Progenitor cell of endocrine pancreas (in vitro differentiated cells): ENCODE measurements at regions not wholly inside any gene's neighbourhood (a gene's known extent, or its start where the extent isn't known, plus 50 kb on each side); places are given as distances from the start of the nearest gene placed in this dataset.
A peak's percentile ranks its signal among the peaks of the same experiment; 100 is the strongest.

Experiments
- DNase-seq: peaks from one replicate; pipeline ENCODE4 v3.0.0; 2021; ENCODE audit warnings: low spot score; ENCODE audit not compliant: unreplicated experiment
- H3K27ac Mint-ChIP-seq: 2 replicates; pipeline ENCODE4 v1.8.0; 2021; ENCODE audit warnings: mild to moderate bottlenecking, moderate library complexity, mixed read lengths
- H3K27me3 Mint-ChIP-seq: 2 replicates; pipeline ENCODE4 v1.8.0; 2021; ENCODE audit warnings: mixed read lengths
- H3K36me3 Mint-ChIP-seq: 2 replicates; pipeline ENCODE4 v1.8.0; 2022; ENCODE audit warnings: mixed read lengths; ENCODE audit not compliant: insufficient read depth
- H3K4me1 Mint-ChIP-seq: 2 replicates; pipeline ENCODE4 v1.8.0; 2021; ENCODE audit warnings: low read depth, mixed read lengths
- H3K4me3 Mint-ChIP-seq: 2 replicates; pipeline ENCODE4 v1.8.0; 2021; ENCODE audit warnings: low read depth, mild to moderate bottlenecking, moderate library complexity, mixed read lengths
- H3K9me3 Mint-ChIP-seq: 2 replicates; pipeline ENCODE4 v1.8.0; 2021; ENCODE audit warnings: low read depth, mixed read lengths
- TF ChIP-seq, protein P1 (sequence below): fragments of 200-600 bp; sonication (generic); IDR thresholded peaks from one replicate; pipeline ENCODE4 v1.5.0; 2021; ENCODE audit warnings: antibody characterized with exemption, mild to moderate bottlenecking; ENCODE audit not compliant: unreplicated experiment

DNA sequence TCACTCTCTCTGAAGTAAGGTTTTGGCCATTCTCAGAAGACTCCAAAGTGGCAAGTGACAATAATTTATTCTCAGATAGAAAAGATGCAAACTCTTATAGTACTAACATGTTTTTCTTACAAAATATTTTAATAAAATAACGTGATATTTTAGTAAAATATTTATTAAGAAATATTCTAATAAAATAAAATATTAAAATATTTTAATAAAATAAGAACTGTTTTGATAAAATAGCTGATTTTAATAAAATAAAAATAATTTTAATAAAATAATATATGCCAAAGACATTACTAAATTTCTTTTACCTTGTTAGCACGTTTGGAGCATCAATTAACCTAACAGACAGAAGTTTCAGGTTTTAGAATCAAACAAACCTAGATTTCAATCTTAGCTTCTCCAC, 424.0 kb upstream of the NECTIN3 start:
- Mint-ChIP-seq H3K4me3 (no peak overlapping the region), H3K27me3 (no peaks in the 10 kb centered on the region)
- TF ChIP-seq, protein P1, sequence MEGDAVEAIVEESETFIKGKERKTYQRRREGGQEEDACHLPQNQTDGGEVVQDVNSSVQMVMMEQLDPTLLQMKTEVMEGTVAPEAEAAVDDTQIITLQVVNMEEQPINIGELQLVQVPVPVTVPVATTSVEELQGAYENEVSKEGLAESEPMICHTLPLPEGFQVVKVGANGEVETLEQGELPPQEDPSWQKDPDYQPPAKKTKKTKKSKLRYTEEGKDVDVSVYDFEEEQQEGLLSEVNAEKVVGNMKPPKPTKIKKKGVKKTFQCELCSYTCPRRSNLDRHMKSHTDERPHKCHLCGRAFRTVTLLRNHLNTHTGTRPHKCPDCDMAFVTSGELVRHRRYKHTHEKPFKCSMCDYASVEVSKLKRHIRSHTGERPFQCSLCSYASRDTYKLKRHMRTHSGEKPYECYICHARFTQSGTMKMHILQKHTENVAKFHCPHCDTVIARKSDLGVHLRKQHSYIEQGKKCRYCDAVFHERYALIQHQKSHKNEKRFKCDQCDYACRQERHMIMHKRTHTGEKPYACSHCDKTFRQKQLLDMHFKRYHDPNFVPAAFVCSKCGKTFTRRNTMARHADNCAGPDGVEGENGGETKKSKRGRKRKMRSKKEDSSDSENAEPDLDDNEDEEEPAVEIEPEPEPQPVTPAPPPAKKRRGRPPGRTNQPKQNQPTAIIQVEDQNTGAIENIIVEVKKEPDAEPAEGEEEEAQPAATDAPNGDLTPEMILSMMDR, result no peak

DNA sequence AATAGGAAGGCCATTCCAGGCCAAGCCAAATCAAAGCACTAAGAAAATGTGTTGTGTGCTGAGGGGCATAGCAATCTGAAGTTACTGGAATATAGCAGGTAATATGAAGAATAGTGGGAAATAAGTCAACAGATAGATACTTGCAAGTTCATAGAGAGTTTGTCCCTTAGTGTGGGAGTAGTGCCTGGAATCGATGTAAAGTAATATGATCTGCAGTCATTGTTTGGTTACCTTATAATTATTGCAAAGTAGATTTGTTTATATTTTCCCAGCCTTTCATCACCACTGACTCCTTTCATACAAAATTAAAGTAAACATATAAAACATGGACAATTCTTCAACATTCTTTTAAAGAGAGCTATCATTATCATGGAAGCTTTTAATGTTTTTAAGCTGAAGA, 420.9 kb upstream of the NECTIN3 start:
- Mint-ChIP-seq H3K4me3 (no peak overlapping the region), H3K27ac (no peak overlapping the region), H3K36me3 (no peaks in the 10 kb centered on the region), H3K27me3 (no peaks in the 10 kb centered on the region), H3K9me3 (peaks cover 3% of the 10 kb centered on the region), H3K4me1 (peaks cover 33% of the 10 kb centered on the region)
- DNase-seq, result no peak
- TF ChIP-seq, protein P1, result no peak

More for the DNA sequence above, 424.0 kb upstream of the NECTIN3 start:
- DNase-seq, result no peak
- H3K4me1 Mint-ChIP-seq, result peaks cover 14% of the 10 kb centered on the region
- H3K27ac Mint-ChIP-seq, result no peak overlapping the region
- H3K36me3 Mint-ChIP-seq, result peaks cover 4% of the 10 kb centered on the region
- peaks cover 18% of the 10 kb centered on the region for H3K9me3 Mint-ChIP-seq

DNA sequence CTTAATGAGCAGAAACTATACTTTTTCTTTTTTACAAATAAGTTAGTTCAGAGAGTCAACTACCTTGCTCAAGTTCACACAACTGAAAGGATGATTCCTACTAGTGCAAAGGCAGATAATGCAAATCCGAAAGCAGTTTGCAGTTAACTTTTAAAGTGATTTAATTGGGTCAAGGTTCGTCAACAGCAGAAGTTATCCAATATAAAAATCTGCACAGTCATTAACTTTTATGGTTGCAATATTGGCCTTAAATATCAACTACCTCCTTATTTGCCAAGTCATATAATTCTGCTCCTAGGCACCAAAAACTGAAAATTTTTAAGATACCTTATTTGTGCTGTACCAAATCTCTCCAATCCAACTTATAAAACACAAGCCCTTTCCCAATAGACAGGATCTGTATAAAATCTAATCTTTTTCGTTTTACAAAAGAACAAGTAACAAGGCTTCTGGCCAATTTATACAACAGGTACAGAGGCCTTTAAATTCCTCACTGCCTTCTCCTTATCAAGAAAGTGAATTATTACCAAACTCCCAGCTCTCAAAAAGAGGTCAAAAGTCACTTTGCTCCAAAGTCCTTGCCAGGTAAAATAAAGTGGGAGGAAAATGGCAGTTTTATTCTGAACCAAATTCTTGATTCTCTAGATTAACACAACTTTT, 416.6 kb upstream of the NECTIN3 start:
- Mint-ChIP-seq H3K4me1 (peaks cover 38% of the 10 kb centered on the region), H3K9me3 (no peaks in the 10 kb centered on the region)

DNA sequence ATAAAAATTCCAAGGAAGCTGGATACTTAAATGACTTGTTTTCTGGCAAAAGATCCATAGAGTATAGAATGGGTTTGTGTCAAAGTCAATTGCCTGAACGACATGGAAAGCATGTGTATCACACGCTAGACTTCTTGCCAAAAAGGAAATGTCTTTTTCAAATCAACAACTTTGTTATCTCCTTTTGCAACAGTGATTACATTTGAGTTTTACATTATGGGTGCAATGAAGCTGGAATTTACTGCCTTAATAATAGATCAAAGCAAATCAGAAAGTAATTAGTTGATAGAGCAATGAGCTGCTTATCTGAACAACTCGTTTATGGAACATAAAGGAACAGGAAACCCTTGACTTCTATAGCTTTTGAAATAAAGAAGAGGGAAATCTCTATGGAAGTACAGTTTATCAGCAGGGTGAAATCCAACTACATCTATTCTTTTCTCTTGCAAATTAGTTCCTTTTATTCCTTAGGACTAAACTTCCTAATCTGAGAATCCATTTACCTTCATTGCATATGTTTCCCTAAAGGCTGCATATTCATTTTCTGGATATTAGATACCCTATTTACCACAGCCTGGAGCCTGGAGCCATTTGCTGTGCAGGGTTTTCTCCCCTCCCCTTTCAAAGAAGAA, 415.1 kb upstream of the NECTIN3 start:
- no peak overlapping the region for H3K27ac Mint-ChIP-seq
- TF ChIP-seq, protein P1, result no peak
- no peak for DNase-seq
- peaks cover 28% of the 10 kb centered on the region for H3K4me1 Mint-ChIP-seq
- H3K36me3 Mint-ChIP-seq, result no peaks in the 10 kb centered on the region
- H3K4me3 Mint-ChIP-seq, result no peak overlapping the region
- H3K27me3 Mint-ChIP-seq, result no peaks in the 10 kb centered on the region
- H3K9me3 Mint-ChIP-seq, result no peaks in the 10 kb centered on the region

More for the DNA sequence above, 416.6 kb upstream of the NECTIN3 start:
- Mint-ChIP-seq H3K36me3 (no peaks in the 10 kb centered on the region), H3K27ac (peak overlapping the region; percentile 34), H3K27me3 (no peaks in the 10 kb centered on the region), H3K4me3 (peak overlapping the region; percentile 8)
- no peak for DNase-seq
- TF ChIP-seq, protein P1, result no peak

DNA sequence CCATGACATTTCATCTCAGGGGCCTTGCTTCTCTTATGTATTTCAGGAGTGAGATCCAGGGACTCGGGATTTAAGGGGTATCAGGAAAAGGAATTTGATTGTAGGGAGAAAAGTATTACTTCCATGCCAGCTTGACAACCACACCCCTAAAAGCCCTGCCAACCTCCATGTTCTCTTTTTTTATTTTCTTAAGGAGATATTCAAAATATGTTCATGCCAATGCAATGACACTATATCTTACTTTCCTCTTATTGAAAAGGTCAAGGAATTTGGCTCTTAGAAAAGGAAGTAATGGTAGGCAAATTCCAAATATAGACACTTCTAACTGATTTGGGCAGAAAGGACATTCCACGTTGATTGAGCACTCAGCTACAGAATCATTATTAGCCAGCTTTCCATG, 407.5 kb upstream of the NECTIN3 start:
- no peaks in the 10 kb centered on the region for H3K36me3 Mint-ChIP-seq
- DNase-seq, result no peak
- no peaks in the 10 kb centered on the region for H3K27me3 Mint-ChIP-seq

More for the DNA sequence above, 407.5 kb upstream of the NECTIN3 start:
- Mint-ChIP-seq H3K9me3 (peaks cover 18% of the 10 kb centered on the region), H3K4me1 (peaks cover 8% of the 10 kb centered on the region), H3K27ac (no peak overlapping the region), H3K4me3 (no peak overlapping the region)
- TF ChIP-seq, protein P1, result no peak
